K562 (cell line): ENCODE measurements at regions not wholly inside any gene's neighbourhood (a gene's known extent, or its start where the extent isn't known, plus 50 kb on each side); places are given as distances from the start of the nearest gene placed in this dataset.

Experiments used
- ATAC-seq: fragments of 200-7000 bp; cut with Tn5 transposase; 3 replicates; pipeline ENCODE4 v1.9.1; 2020; ENCODE audit warnings: moderate library complexity
- BruUV-seq: library from RNA; stranded (reverse); fragments of 400-500 nt; replicated peaks from 2 replicates; lab custom pipeline; 2021; lab: Mats Ljungman, UMichigan
- CTCF ChIA-PET: fragments of 300-600 bp; formaldehyde crosslinking; extraction: SDS; loops from one replicate; lab custom pipeline; 2021; ENCODE audit warnings: low intra/inter-chr PET ratio; lab: Yijun Ruan, JAX
- POLR2A ChIA-PET: fragments of 300-600, 350-650 bp; sonication (Branson Sonifier 250); formaldehyde crosslinking; extraction: SDS; loops from one replicate; lab custom pipeline; 2021; ENCODE audit warnings: antibody characterized with exemption, inconsistent platforms; lab: Yijun Ruan, JAX
- DNase-seq, 4 experiments: peaks; one replicate each; pipeline versions ENCODE4 v3.0.0 to v3.0.0-alpha.2; 2011 to 2018; ENCODE audit warnings: low spot score in 3 of 4, mixed read lengths in 3 of 4; ENCODE audit errors: extremely low read depth in 1 of 4
- FAIRE-seq: peaks from 2 replicates; lab custom pipeline; 2011; peaks lifted over from hg19 to GRCh38; lab: Jason Lieb, UNC
- H2AFZ ChIP-seq: 2 replicates; pipeline ENCODE4 v1.6.0; 2011; ENCODE audit warnings: low read depth, low read length, control low read depth, inconsistent platforms
- H3K27ac ChIP-seq: fragments of 200-600 bp; 3 replicates; pipeline ENCODE4 v1.8.0; 2011; ENCODE audit warnings: low read depth, mild to moderate bottlenecking, control low read depth, inconsistent platforms, low read length, moderate library complexity, mixed read lengths; ENCODE audit errors: extremely low read depth
- H3K27me3 ChIP-seq, 2 experiments: fragments of 300-600 bp in 1 of 2; 2 replicates in 1 of 2; 3 replicates in 1 of 2; pipeline versions ENCODE4 v1.6.0 to v1.8.0; 2011; ENCODE audit warnings: inconsistent platforms in 2 of 2, low read length in 2 of 2, mild to moderate bottlenecking in 1 of 2, mixed read lengths in 1 of 2, moderate library complexity in 1 of 2; ENCODE audit not compliant: control insufficient read depth in 2 of 2, insufficient read depth in 2 of 2
- H3K36me3 ChIP-seq: fragments of 300-600 bp; 3 replicates; pipeline ENCODE4 v1.8.0; 2011; ENCODE audit warnings: mild to moderate bottlenecking, low read length, inconsistent platforms; ENCODE audit not compliant: control insufficient read depth, insufficient read depth
- H3K4me1 ChIP-seq, 2 experiments: fragments of 200-600 bp in 1 of 2; replicated peaks in 1 of 2; 2 replicates in 1 of 2; 3 replicates in 1 of 2; pipeline versions ENCODE4 v1.5.1 to v1.8.0; 2011; ENCODE audit warnings: inconsistent platforms in 2 of 2, low read length in 2 of 2, mild to moderate bottlenecking in 1 of 2, mixed read lengths in 1 of 2, moderate library complexity in 1 of 2; ENCODE audit not compliant: control insufficient read depth in 2 of 2, insufficient read depth in 2 of 2
- H3K4me2 ChIP-seq: 2 replicates; pipeline ENCODE4 v1.6.1; 2011; ENCODE audit warnings: low read length, control low read depth, inconsistent platforms, mixed read lengths; ENCODE audit not compliant: insufficient read depth
- H3K4me3 ChIP-seq: fragments of 200-600 bp; sonication (generic), shearing (Covaris generic); 2 replicates; pipeline ENCODE4 v1.5.1; 2016; ENCODE audit warnings: control low read depth, inconsistent platforms
- H3K79me2 ChIP-seq: fragments of 200-600 bp; 3 replicates; pipeline ENCODE4 v1.8.0; 2011; ENCODE audit warnings: low read length, inconsistent platforms; ENCODE audit not compliant: control insufficient read depth, insufficient read depth
- H3K9ac ChIP-seq, 2 experiments: 2 replicates each; pipeline versions ENCODE4 v1.6.0 to v1.6.1; 2011; ENCODE audit warnings: low read depth in 2 of 2, low read length in 2 of 2, control low read depth in 1 of 2, inconsistent platforms in 1 of 2, mild to moderate bottlenecking in 1 of 2, mixed read lengths in 1 of 2; ENCODE audit not compliant: insufficient read depth in 1 of 2
- H3K9me1 ChIP-seq: one replicate; pipeline ENCODE4 v1.6.0; 2011; ENCODE audit warnings: inconsistent platforms, mild to moderate bottlenecking, low read length, moderate library complexity; ENCODE audit not compliant: control insufficient read depth, insufficient read depth
- H3K9me3 ChIP-seq: replicated peaks from 2 replicates; pipeline ENCODE4 v1.5.1; 2011; ENCODE audit warnings: low read depth, low read length, inconsistent platforms; ENCODE audit not compliant: control insufficient read depth, insufficient read depth
- H4K20me1 ChIP-seq: replicated peaks from 2 replicates; pipeline ENCODE4 v1.6.1; 2011; ENCODE audit warnings: low read length, inconsistent platforms, mixed read lengths; ENCODE audit not compliant: control insufficient read depth, insufficient read depth
- HES1 ChIP-seq: fragments of 450-650 bp; IDR thresholded peaks from 2 replicates; pipeline ENCODE4 v1.6.1; 2016; ENCODE audit warnings: low read depth, mild to moderate bottlenecking, moderate library complexity
- HINFP ChIP-seq: fragments of 450-650 bp; conservative IDR thresholded peaks from 2 replicates; pipeline ENCODE4 v1.6.1; 2016; ENCODE audit warnings: missing genetic modification characterization, low read depth, mild to moderate bottlenecking, control low read depth, missing compliant biosample characterization
- IFI16 ChIP-seq: fragments of 250-450 bp; sonication (Bioruptor Pico); IDR thresholded peaks from 2 replicates; pipeline ENCODE4 v2.1.2; 2022; ENCODE audit warnings: mild to moderate bottlenecking, inconsistent platforms
- KDM5B ChIP-seq: fragments of 200-600 bp; sonication (generic); IDR thresholded peaks from 2 replicates; pipeline ENCODE4 v1.6.1; 2012; ENCODE audit warnings: low read depth, mild to moderate bottlenecking, moderate library complexity, low read length, control low read depth, inconsistent platforms; ENCODE audit not compliant: insufficient replicate concordance
- MAX ChIP-seq: sonication (generic); formaldehyde crosslinking; IDR thresholded peaks from 2 replicates; pipeline ENCODE4 v1.9.0; 2022; ENCODE audit warnings: mild to moderate bottlenecking, missing genetic modification reagents
- TRIM24 ChIP-seq, 2 experiments: fragments of 450-650 bp; IDR thresholded peaks; 2 replicates each; pipeline ENCODE4 v1.6.1; 2016
- WGBS: fragments of 100-300 bp; shearing (Covaris generic); methylation state at CpG from one replicate; pipeline ENCODE4 v1.1.6; 2016; ENCODE audit warnings: low coverage, mixed read lengths; ENCODE audit not compliant: insufficient coverage; ENCODE audit errors: missing lambda C conversion rate; 5-methylcytosine and 5-hydroxymethylcytosine counted together
- in situ Hi-C: fragments of 300-500 bp; cut with MboI; formaldehyde crosslinking; loops from 4 replicates; pipeline ENCODE4 v1.15.0; 2018; ENCODE audit warnings: inconsistent platforms, mixed read lengths
- intact Hi-C: fragments of 100-400 bp; cut with micrococcal nuclease; formaldehyde crosslinking; loops from 2 replicates; pipeline ENCODE4 v1.14.2; 2022

GRCh38 chr11:128359515-128359914, 227.8 kb downstream of the ETS1 start:
- BruUV-seq, result no TSS peak
- Histone ChIP-seq H3K36me3 (no peaks in the 10 kb centered on the region), H3K4me2 (no peak overlapping the region), H3K9ac (no peak overlapping the region), H4K20me1 (no peaks in the 10 kb centered on the region), H3K9me1 (no peaks in the 10 kb centered on the region), H3K79me2 (no peaks in the 10 kb centered on the region), H3K27ac (no peak overlapping the region), H2AFZ (no peak overlapping the region), H3K4me3 (no peak overlapping the region), H3K4me1 (no peaks in the 10 kb centered on the region), H3K27me3 (no peaks in the 10 kb centered on the region), H3K9me3 (no peaks in the 10 kb centered on the region)
- in situ Hi-C loops, result no loop called here
- ATAC-seq (no peak), DNase-seq (no peak), FAIRE-seq (no peak)
- no peak for TF ChIP-seq HES1
- TF ChIP-seq TRIM24 (IDR thresholded peaks at IDR 0.05), result no peak
- TF ChIP-seq IFI16 (CRISPR knock-in tag), result no peak
- TF ChIP-seq HINFP (tag), result no peak
- TF ChIP-seq KDM5B, result no peak
- TF ChIP-seq MAX (CRISPR knock-in tag), result no peak
- 0% methylated on average over 3 of the region's 3 CpGs for WGBS
- ChIA-PET CTCF (no interaction called here), POLR2A (no interaction called here)
- intact Hi-C loops, result no loop called here
